ENCODE measurements at regions not wholly inside any gene's neighbourhood (a gene's known extent, or its start where the extent isn't known, plus 50 kb on each side); places are given as distances from the start of the nearest gene placed in this dataset.
"Not testable (repeated sequence)": the region's sequence is repeated elsewhere in the genome, so short reads cannot be mapped to it uniquely, and the experiment has no call there.

- no peak overlapping the region for H3K4me3 ChIP-seq (ENCODE audit: low read depth, low read length)
- DNase-seq (ENCODE audit: low read depth), result no peak
- no peak for TF ChIP-seq CTCF (IDR thresholded peaks at IDR 0.05; ENCODE audit: insufficient read depth, low read depth, low read length, missing control alignments)
Measured at GRCh38 chr1:228666686-228667623, 68.3 kb upstream of the RHOU start.

- TF ChIP-seq CTCF (IDR thresholded peaks at IDR 0.05; ENCODE audit: insufficient read depth, low read depth, low read length, missing control alignments), result no peak
- no peak overlapping the region for H3K4me3 ChIP-seq (ENCODE audit: low read depth, low read length)
- DNase-seq (ENCODE audit: low read depth), result no peak
Measured at GRCh38 chr1:228668553-228669241, 66.6 kb upstream of the RHOU start.

- H3K4me3 ChIP-seq (ENCODE audit: low read depth, low read length), result no peak overlapping the region
- no peak for DNase-seq (ENCODE audit: low read depth)
- TF ChIP-seq CTCF (IDR thresholded peaks at IDR 0.05; ENCODE audit: insufficient read depth, low read depth, low read length, missing control alignments), result no peak
Measured at GRCh38 chr1:228669242-228669585, 66.1 kb upstream of the RHOU start.

GRCh38 chr1:228681076-228681565 lies 54.2 kb upstream of the RHOU start:
- DNase-seq (ENCODE audit: low read depth); H3K4me3 ChIP-seq (ENCODE audit: low read depth, low read length): not testable (repeated sequence)

GRCh38 chr1:228683428-228683827 lies 51.9 kb upstream of the RHOU start:
- no peak for DNase-seq (ENCODE audit: low read depth)
- no peak overlapping the region for H3K4me3 ChIP-seq (ENCODE audit: low read depth, low read length)
- TF ChIP-seq CTCF (IDR thresholded peaks at IDR 0.05; ENCODE audit: insufficient read depth, low read depth, low read length, missing control alignments), result no peak

- no peak overlapping the region for H3K4me3 ChIP-seq (ENCODE audit: low read depth, low read length)
- TF ChIP-seq CTCF (IDR thresholded peaks at IDR 0.05; ENCODE audit: insufficient read depth, low read depth, low read length, missing control alignments), result no peak
- no peak for DNase-seq (ENCODE audit: low read depth)
Measured at GRCh38 chr1:228684607-228685006, 50.7 kb upstream of the RHOU start.

- no peak for DNase-seq (ENCODE audit: low read depth)
- TF ChIP-seq CTCF (IDR thresholded peaks at IDR 0.05; ENCODE audit: insufficient read depth, low read depth, low read length, missing control alignments), result no peak
- H3K4me3 ChIP-seq (ENCODE audit: low read depth, low read length), result no peak overlapping the region
Measured at GRCh38 chr1:228685081-228685660, 50.1 kb upstream of the RHOU start.
